ENCODE measurements at regions not wholly inside any gene's neighbourhood (a gene's known extent, or its start where the extent isn't known, plus 50 kb on each side); places are given as distances from the start of the nearest gene placed in this dataset.

DNA sequence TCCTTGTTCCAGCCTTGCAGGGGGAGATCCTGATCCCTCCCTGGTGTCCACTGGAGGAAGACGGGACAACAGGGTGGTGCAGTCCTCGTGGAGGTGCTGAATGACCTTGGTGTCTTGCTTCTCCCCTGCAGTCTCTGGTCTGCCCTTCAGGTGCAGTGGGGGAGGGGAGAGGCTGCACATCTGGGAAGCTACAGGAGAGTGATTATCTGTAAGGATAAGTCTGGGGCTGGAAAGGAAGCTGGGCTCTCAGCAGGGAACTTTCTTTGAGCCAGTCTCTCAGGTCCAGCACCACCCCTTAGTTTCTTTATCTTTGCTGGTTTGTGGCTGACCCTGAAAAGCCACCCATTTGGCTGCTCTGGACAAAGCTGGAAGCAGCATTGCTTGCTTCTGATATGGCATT, 275.6 kb downstream of the CCSER2 start (continued):
- TF ChIP-seq, protein P1, sequence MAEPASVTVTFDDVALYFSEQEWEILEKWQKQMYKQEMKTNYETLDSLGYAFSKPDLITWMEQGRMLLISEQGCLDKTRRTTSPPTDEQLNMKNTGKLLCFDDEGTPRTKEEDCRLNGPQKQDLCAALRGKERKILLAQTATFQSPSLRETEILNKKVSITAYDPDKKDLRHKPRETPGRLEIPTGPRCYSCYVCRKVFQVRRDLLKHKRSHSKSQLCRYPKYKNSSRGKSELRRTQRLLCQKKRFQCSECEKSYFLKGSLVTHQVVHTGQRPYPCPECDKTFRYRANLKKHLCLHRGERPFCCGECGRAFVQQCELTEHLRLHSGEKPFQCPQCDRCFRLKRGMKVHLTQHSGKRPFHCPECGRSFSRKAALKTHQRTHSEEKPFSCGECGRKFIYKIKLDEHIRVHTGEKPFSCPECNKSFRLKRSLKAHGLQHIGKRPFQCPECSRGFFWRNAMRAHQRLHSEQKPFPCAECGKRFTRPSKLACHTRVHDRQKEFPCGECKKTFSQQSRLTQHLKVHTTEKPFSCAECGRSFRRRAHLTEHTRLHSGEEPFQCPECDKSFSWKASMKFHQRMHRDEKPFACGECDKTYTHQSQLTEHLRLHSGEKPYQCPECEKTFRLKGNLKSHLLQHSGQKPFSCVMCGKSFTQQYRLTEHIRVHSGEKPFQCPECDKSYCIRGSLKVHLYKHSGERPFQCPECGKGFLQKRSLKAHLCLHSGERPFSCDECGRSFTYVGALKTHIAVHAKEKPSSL (CRISPR knock-in tag; conservative IDR thresholded peaks at IDR 0.05), result no peak
- no peak for TF ChIP-seq ESRRA (CRISPR knock-in tag; IDR thresholded peaks at IDR 0.05; ENCODE audit: borderline replicate concordance)
- no peak for TF ChIP-seq GABPB1 (CRISPR knock-in tag; IDR thresholded peaks at IDR 0.05)
- TF ChIP-seq, protein P2, sequence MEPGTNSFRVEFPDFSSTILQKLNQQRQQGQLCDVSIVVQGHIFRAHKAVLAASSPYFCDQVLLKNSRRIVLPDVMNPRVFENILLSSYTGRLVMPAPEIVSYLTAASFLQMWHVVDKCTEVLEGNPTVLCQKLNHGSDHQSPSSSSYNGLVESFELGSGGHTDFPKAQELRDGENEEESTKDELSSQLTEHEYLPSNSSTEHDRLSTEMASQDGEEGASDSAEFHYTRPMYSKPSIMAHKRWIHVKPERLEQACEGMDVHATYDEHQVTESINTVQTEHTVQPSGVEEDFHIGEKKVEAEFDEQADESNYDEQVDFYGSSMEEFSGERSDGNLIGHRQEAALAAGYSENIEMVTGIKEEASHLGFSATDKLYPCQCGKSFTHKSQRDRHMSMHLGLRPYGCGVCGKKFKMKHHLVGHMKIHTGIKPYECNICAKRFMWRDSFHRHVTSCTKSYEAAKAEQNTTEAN (CRISPR knock-in tag; IDR thresholded peaks at IDR 0.05), result no peak

DNA sequence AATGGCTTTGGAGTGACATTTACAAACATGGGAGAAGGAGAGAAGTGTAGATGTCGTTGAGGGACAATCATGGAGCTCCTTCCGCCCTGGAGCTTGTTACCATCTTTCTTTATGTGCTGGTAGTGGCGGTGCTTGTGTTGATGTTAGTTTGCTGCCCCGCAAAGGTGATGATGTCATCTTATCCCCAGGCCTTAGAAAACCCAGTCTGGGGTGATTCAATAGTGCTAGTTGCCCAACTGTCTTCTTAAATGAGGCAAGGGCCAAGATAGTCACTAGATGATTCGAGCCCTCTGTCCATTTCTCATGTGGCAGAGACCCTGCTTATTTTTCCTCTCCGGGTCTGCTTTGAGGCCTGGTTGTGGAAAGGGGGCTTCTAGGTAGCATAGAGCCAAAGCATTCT, 277.4 kb downstream of the CCSER2 start:
- Mint-ChIP-seq H3K27me3 (ENCODE audit: low read depth) (no peaks in the 10 kb centered on the region; the same call in 1 of the 2 replicates), H3K9me3 (no peaks in the 10 kb centered on the region), H3K27ac (no peak overlapping the region), H3K4me3 (no peak overlapping the region), H3K4me1 (peaks cover 16% of the 10 kb centered on the region), H3K36me3 (no peaks in the 10 kb centered on the region)
- CTCF ChIA-PET, result interaction anchor here (0.7 to 3.1 kb wide), 8 partner anchors 18 to 338 kb away, joined by 3 to 28 read pairs (median 8); no protein-coding TSS in a partner anchor
- TF ChIP-seq TP53 (CRISPR knock-in tag; IDR thresholded peaks at IDR 0.05) (no peak), ZBTB21 (CRISPR knock-in tag; IDR thresholded peaks at IDR 0.05; ENCODE audit: borderline replicate concordance) (no peak), ELF4 (CRISPR knock-in tag; IDR thresholded peaks at IDR 0.05; ENCODE audit: low read depth) (no peak), ZNF232 (CRISPR knock-in tag; IDR thresholded peaks at IDR 0.05) (no peak), KAT7 (CRISPR knock-in tag; IDR thresholded peaks at IDR 0.05; ENCODE audit: borderline replicate concordance) (no peak), FOXP1 (CRISPR knock-in tag; IDR thresholded peaks at IDR 0.05; ENCODE audit: borderline replicate concordance) (no peak), SP1 (CRISPR knock-in tag; conservative IDR thresholded peaks at IDR 0.05) (no peak)
- TF ChIP-seq, protein P3, sequence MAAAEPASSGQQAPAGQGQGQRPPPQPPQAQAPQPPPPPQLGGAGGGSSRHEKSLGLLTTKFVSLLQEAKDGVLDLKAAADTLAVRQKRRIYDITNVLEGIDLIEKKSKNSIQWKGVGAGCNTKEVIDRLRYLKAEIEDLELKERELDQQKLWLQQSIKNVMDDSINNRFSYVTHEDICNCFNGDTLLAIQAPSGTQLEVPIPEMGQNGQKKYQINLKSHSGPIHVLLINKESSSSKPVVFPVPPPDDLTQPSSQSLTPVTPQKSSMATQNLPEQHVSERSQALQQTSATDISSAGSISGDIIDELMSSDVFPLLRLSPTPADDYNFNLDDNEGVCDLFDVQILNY (CRISPR knock-in tag; IDR thresholded peaks at IDR 0.05), result no peak
- TF ChIP-seq, protein P4, sequence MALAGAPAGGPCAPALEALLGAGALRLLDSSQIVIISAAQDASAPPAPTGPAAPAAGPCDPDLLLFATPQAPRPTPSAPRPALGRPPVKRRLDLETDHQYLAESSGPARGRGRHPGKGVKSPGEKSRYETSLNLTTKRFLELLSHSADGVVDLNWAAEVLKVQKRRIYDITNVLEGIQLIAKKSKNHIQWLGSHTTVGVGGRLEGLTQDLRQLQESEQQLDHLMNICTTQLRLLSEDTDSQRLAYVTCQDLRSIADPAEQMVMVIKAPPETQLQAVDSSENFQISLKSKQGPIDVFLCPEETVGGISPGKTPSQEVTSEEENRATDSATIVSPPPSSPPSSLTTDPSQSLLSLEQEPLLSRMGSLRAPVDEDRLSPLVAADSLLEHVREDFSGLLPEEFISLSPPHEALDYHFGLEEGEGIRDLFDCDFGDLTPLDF (CRISPR knock-in tag; IDR thresholded peaks at IDR 0.05), result no peak
- TF ChIP-seq, protein P5, sequence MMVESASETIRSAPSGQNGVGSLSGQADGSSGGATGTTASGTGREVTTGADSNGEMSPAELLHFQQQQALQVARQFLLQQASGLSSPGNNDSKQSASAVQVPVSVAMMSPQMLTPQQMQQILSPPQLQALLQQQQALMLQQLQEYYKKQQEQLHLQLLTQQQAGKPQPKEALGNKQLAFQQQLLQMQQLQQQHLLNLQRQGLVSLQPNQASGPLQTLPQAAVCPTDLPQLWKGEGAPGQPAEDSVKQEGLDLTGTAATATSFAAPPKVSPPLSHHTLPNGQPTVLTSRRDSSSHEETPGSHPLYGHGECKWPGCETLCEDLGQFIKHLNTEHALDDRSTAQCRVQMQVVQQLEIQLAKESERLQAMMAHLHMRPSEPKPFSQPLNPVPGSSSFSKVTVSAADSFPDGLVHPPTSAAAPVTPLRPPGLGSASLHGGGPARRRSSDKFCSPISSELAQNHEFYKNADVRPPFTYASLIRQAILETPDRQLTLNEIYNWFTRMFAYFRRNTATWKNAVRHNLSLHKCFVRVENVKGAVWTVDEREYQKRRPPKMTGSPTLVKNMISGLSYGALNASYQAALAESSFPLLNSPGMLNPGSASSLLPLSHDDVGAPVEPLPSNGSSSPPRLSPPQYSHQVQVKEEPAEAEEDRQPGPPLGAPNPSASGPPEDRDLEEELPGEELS (CRISPR knock-in tag; IDR thresholded peaks at IDR 0.05), result no peak
- TF ChIP-seq, protein P6, sequence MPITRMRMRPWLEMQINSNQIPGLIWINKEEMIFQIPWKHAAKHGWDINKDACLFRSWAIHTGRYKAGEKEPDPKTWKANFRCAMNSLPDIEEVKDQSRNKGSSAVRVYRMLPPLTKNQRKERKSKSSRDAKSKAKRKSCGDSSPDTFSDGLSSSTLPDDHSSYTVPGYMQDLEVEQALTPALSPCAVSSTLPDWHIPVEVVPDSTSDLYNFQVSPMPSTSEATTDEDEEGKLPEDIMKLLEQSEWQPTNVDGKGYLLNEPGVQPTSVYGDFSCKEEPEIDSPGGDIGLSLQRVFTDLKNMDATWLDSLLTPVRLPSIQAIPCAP (CRISPR knock-in tag; IDR thresholded peaks at IDR 0.05), result no peak
- TF ChIP-seq, protein P7, sequence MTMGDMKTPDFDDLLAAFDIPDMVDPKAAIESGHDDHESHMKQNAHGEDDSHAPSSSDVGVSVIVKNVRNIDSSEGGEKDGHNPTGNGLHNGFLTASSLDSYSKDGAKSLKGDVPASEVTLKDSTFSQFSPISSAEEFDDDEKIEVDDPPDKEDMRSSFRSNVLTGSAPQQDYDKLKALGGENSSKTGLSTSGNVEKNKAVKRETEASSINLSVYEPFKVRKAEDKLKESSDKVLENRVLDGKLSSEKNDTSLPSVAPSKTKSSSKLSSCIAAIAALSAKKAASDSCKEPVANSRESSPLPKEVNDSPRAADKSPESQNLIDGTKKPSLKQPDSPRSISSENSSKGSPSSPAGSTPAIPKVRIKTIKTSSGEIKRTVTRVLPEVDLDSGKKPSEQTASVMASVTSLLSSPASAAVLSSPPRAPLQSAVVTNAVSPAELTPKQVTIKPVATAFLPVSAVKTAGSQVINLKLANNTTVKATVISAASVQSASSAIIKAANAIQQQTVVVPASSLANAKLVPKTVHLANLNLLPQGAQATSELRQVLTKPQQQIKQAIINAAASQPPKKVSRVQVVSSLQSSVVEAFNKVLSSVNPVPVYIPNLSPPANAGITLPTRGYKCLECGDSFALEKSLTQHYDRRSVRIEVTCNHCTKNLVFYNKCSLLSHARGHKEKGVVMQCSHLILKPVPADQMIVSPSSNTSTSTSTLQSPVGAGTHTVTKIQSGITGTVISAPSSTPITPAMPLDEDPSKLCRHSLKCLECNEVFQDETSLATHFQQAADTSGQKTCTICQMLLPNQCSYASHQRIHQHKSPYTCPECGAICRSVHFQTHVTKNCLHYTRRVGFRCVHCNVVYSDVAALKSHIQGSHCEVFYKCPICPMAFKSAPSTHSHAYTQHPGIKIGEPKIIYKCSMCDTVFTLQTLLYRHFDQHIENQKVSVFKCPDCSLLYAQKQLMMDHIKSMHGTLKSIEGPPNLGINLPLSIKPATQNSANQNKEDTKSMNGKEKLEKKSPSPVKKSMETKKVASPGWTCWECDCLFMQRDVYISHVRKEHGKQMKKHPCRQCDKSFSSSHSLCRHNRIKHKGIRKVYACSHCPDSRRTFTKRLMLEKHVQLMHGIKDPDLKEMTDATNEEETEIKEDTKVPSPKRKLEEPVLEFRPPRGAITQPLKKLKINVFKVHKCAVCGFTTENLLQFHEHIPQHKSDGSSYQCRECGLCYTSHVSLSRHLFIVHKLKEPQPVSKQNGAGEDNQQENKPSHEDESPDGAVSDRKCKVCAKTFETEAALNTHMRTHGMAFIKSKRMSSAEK (CRISPR knock-in tag; IDR thresholded peaks at IDR 0.05; ENCODE audit: borderline replicate concordance), result no peak
- TF ChIP-seq, protein P8, sequence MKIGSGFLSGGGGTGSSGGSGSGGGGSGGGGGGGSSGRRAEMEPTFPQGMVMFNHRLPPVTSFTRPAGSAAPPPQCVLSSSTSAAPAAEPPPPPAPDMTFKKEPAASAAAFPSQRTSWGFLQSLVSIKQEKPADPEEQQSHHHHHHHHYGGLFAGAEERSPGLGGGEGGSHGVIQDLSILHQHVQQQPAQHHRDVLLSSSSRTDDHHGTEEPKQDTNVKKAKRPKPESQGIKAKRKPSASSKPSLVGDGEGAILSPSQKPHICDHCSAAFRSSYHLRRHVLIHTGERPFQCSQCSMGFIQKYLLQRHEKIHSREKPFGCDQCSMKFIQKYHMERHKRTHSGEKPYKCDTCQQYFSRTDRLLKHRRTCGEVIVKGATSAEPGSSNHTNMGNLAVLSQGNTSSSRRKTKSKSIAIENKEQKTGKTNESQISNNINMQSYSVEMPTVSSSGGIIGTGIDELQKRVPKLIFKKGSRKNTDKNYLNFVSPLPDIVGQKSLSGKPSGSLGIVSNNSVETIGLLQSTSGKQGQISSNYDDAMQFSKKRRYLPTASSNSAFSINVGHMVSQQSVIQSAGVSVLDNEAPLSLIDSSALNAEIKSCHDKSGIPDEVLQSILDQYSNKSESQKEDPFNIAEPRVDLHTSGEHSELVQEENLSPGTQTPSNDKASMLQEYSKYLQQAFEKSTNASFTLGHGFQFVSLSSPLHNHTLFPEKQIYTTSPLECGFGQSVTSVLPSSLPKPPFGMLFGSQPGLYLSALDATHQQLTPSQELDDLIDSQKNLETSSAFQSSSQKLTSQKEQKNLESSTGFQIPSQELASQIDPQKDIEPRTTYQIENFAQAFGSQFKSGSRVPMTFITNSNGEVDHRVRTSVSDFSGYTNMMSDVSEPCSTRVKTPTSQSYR (CRISPR knock-in tag; IDR thresholded peaks at IDR 0.05), result no peak
- TF ChIP-seq, protein P9, sequence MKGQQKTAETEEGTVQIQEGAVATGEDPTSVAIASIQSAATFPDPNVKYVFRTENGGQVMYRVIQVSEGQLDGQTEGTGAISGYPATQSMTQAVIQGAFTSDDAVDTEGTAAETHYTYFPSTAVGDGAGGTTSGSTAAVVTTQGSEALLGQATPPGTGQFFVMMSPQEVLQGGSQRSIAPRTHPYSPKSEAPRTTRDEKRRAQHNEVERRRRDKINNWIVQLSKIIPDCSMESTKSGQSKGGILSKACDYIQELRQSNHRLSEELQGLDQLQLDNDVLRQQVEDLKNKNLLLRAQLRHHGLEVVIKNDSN (CRISPR knock-in tag; IDR thresholded peaks at IDR 0.05), result no peak
- POLR2A ChIA-PET, result interaction anchor here (0.7 kb wide), 1 partner anchor 15 kb away, joined by 4 read pairs; no protein-coding TSS in a partner anchor
- DNase-seq (ENCODE audit: low spot score) (no peak), ATAC-seq (no peak)

Measured in WTC11 (cell line).